K562 (cell line): ENCODE measurements at regions not wholly inside any gene's neighbourhood (a gene's known extent, or its start where the extent isn't known, plus 50 kb on each side); places are given as distances from the start of the nearest gene placed in this dataset.

Experiments used
- CBFA2T2 ChIP-seq: fragments of 450-650 bp; conservative IDR thresholded peaks from 2 replicates; pipeline ENCODE4 v1.6.1; 2017; ENCODE audit warnings: mild to moderate bottlenecking
- GATA2 ChIP-seq: sonication (generic); formaldehyde crosslinking; IDR thresholded peaks from 2 replicates; pipeline ENCODE4 v1.4.0; 2020; ENCODE audit warnings: mild to moderate bottlenecking, missing genetic modification reagents
- HDAC8 ChIP-seq: fragments of 450-650 bp; IDR thresholded peaks from 2 replicates; pipeline ENCODE4 v1.6.1; 2016; ENCODE audit warnings: mild to moderate bottlenecking, missing genetic modification characterization, moderate library complexity, missing compliant biosample characterization
- PCBP1 ChIP-seq: fragments of 200-400 bp; formaldehyde crosslinking; IDR thresholded peaks from 2 replicates; pipeline ENCODE4 v1.6.1; 2018; ENCODE audit warnings: mild to moderate bottlenecking, low read depth, low read length; ENCODE audit not compliant: poor library complexity, severe bottlenecking
- PHF21A ChIP-seq: fragments of 450-650 bp; IDR thresholded peaks from 2 replicates; pipeline ENCODE4 v1.6.1; 2017; ENCODE audit warnings: low read depth, borderline replicate concordance
- PYGO2 ChIP-seq: fragments of 450-650 bp; IDR thresholded peaks from 2 replicates; pipeline ENCODE4 v1.6.1; 2016; ENCODE audit warnings: mild to moderate bottlenecking, missing genetic modification characterization, moderate library complexity, missing compliant biosample characterization
- SMAD3 ChIP-seq: fragments of 450-650 bp; formaldehyde crosslinking; conservative IDR thresholded peaks from 2 replicates; pipeline ENCODE4 v1.4.0; 2020; ENCODE audit warnings: mild to moderate bottlenecking
- TAL1 ChIP-seq: fragments of 450-650 bp; IDR thresholded peaks from 2 replicates; pipeline ENCODE4 v1.6.1; 2016; ENCODE audit warnings: mild to moderate bottlenecking
- TBL1XR1 ChIP-seq, 2 experiments: IDR thresholded peaks; 2 replicates each; pipeline ENCODE4 v1.6.1; 2012; ENCODE audit warnings: improper control_type of control experiment in 2 of 2, low read length in 2 of 2, mild to moderate bottlenecking in 1 of 2
- ZBTB1 ChIP-seq: sonication (generic); formaldehyde crosslinking; IDR thresholded peaks from 2 replicates; pipeline ENCODE4 v1.8.1; 2023; ENCODE audit warnings: missing genetic modification reagents, low read depth, mild to moderate bottlenecking, borderline replicate concordance
- ZNF696 ChIP-seq: fragments of 250-450 bp; sonication (Bioruptor Pico); conservative IDR thresholded peaks from 2 replicates; pipeline ENCODE4 v1.4.0; 2020; ENCODE audit warnings: mild to moderate bottlenecking, moderate library complexity
- TF ChIP-seq, protein P1 (sequence below): fragments of 250-450 bp; sonication (Bioruptor Pico); IDR thresholded peaks from 2 replicates; pipeline ENCODE4 v1.4.0; 2020
- TF ChIP-seq, protein P2 (sequence below): sonication (generic); formaldehyde crosslinking; IDR thresholded peaks from 2 replicates; pipeline ENCODE4 v1.8.0; 2023; ENCODE audit warnings: mild to moderate bottlenecking, missing genetic modification reagents
- TF ChIP-seq, protein P3 (sequence below): fragments of 250-450 bp; sonication (Bioruptor Pico); IDR thresholded peaks from 2 replicates; pipeline ENCODE4 v1.4.0; 2020; ENCODE audit warnings: borderline replicate concordance
- TF ChIP-seq, protein P4 (sequence below): sonication (generic); formaldehyde crosslinking; IDR thresholded peaks from 2 replicates; pipeline ENCODE4 v1.8.0; 2022; ENCODE audit warnings: mild to moderate bottlenecking, missing genetic modification reagents
- TF ChIP-seq, protein P5 (sequence below): fragments of 250-450 bp; sonication (Bioruptor Pico); IDR thresholded peaks from 2 replicates; pipeline ENCODE4 v1.5.0; 2021; ENCODE audit warnings: mild to moderate bottlenecking, borderline replicate concordance
- TF ChIP-seq, protein P6 (sequence below): fragments of 450-650 bp; IDR thresholded peaks from 2 replicates; pipeline ENCODE4 v1.6.1; 2016; ENCODE audit warnings: missing biosample characterization, missing genetic modification characterization

DNA sequence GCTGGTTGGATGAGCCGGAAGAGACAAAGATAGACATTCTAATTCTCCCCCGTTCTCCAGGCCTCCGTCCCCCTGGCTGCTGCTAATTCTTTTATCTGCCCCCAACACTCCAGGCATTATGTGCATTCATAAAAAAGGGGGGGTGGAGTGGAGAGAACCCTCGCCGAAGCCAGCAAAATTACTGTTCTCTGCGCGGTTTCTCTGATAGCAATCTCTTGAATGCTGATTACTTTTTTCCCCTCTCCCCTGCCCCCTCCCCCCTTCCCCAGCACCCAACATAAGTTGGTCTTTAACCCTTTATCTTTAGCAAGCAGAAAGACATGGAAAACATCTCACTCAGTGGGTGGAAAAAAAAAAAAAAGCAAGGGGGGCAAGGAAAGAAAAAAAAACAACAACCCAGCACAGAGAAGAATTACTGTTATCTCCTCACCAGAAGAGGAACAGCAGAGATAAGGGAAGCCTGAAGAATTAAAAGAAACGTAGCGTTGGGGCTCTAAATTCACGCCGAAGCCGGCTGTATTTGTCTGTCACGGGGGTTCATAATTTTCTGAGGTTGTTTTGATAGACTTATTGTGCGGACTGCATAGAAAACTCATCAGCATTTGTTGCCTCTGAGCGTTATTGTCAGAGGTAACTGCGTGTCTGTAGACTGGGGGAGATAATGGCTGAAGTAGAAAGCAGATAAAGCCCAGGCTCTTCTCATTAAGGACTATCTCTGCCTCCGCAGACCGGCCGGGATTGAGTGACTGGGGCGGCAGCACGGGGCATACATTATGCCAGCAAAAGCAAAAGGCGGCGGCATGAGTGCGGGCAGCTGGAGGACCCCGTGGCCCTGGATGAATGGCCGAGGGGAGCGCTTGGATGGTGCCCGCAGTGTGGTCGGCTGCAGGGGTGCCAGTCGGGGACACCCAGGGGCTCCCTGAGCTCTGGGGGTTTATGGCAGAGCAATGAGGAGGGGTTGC, 126.9 kb downstream of the MRM1 start (continued):
- TF ChIP-seq, protein P1, sequence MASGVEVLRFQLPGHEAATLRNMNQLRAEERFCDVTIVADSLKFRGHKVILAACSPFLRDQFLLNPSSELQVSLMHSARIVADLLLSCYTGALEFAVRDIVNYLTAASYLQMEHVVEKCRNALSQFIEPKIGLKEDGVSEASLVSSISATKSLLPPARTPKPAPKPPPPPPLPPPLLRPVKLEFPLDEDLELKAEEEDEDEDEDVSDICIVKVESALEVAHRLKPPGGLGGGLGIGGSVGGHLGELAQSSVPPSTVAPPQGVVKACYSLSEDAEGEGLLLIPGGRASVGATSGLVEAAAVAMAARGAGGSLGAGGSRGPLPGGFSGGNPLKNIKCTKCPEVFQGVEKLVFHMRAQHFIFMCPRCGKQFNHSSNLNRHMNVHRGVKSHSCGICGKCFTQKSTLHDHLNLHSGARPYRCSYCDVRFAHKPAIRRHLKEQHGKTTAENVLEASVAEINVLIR (CRISPR knock-in tag): no peak
- TF ChIP-seq, protein P2, sequence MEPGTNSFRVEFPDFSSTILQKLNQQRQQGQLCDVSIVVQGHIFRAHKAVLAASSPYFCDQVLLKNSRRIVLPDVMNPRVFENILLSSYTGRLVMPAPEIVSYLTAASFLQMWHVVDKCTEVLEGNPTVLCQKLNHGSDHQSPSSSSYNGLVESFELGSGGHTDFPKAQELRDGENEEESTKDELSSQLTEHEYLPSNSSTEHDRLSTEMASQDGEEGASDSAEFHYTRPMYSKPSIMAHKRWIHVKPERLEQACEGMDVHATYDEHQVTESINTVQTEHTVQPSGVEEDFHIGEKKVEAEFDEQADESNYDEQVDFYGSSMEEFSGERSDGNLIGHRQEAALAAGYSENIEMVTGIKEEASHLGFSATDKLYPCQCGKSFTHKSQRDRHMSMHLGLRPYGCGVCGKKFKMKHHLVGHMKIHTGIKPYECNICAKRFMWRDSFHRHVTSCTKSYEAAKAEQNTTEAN (CRISPR knock-in tag): no peak
- peak; percentile 89 for TF ChIP-seq TAL1
- TF ChIP-seq, protein P3, sequence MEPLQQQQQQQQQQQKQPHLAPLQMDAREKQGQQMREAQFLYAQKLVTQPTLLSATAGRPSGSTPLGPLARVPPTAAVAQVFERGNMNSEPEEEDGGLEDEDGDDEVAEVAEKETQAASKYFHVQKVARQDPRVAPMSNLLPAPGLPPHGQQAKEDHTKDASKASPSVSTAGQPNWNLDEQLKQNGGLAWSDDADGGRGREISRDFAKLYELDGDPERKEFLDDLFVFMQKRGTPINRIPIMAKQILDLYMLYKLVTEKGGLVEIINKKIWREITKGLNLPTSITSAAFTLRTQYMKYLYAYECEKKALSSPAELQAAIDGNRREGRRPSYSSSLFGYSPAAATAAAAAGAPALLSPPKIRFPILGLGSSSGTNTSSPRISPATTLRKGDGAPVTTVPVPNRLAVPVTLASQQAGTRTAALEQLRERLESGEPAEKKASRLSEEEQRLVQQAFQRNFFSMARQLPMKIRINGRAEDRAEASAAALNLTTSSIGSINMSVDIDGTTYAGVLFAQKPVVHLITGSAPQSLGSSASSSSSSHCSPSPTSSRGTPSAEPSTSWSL (CRISPR knock-in tag): no peak
- no peak for TF ChIP-seq PYGO2
- TF ChIP-seq PHF21A: no peak; the same call in 1 of the 2 replicates
- TF ChIP-seq SMAD3 (CRISPR knock-in tag): no peak
- TF ChIP-seq, protein P4, sequence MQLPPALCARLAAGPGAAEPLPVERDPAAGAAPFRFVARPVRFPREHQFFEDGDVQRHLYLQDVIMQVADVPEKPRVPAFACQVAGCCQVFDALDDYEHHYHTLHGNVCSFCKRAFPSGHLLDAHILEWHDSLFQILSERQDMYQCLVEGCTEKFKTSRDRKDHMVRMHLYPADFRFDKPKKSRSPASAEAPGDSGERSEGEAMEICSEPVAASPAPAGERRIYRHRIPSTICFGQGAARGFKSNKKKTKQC: no peak
- TF ChIP-seq TBL1XR1 (IDR thresholded peaks at IDR 0.05; ENCODE audit: low read length in 2 of 2): peak; percentile 39 to 61; a peak in 2 of 4 replicates
- TF ChIP-seq PCBP1: no peak
- TF ChIP-seq GATA2 (CRISPR knock-in tag): peak; percentile 63
- no peak for TF ChIP-seq HDAC8 (tag)
- TF ChIP-seq, protein P5, sequence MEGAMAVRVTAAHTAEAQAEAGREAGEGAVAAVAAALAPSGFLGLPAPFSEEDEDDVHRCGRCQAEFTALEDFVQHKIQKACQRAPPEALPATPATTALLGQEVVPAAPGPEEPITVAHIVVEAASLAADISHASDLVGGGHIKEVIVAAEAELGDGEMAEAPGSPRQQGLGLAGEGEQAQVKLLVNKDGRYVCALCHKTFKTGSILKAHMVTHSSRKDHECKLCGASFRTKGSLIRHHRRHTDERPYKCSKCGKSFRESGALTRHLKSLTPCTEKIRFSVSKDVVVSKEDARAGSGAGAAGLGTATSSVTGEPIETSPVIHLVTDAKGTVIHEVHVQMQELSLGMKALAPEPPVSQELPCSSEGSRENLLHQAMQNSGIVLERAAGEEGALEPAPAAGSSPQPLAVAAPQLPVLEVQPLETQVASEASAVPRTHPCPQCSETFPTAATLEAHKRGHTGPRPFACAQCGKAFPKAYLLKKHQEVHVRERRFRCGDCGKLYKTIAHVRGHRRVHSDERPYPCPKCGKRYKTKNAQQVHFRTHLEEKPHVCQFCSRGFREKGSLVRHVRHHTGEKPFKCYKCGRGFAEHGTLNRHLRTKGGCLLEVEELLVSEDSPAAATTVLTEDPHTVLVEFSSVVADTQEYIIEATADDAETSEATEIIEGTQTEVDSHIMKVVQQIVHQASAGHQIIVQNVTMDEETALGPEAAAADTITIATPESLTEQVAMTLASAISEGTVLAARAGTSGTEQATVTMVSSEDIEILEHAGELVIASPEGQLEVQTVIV (CRISPR knock-in tag): no peak
- TF ChIP-seq, protein P6, sequence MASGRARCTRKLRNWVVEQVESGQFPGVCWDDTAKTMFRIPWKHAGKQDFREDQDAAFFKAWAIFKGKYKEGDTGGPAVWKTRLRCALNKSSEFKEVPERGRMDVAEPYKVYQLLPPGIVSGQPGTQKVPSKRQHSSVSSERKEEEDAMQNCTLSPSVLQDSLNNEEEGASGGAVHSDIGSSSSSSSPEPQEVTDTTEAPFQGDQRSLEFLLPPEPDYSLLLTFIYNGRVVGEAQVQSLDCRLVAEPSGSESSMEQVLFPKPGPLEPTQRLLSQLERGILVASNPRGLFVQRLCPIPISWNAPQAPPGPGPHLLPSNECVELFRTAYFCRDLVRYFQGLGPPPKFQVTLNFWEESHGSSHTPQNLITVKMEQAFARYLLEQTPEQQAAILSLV (tag): no peak
- TF ChIP-seq CBFA2T2: peak; percentile 90
- TF ChIP-seq ZBTB1 (CRISPR knock-in tag): no peak
- TF ChIP-seq ZNF696: no peak
